ENCODE measurements at regions not wholly inside any gene's neighbourhood (a gene's known extent, or its start where the extent isn't known, plus 50 kb on each side); places are given as distances from the start of the nearest gene placed in this dataset.

DNA sequence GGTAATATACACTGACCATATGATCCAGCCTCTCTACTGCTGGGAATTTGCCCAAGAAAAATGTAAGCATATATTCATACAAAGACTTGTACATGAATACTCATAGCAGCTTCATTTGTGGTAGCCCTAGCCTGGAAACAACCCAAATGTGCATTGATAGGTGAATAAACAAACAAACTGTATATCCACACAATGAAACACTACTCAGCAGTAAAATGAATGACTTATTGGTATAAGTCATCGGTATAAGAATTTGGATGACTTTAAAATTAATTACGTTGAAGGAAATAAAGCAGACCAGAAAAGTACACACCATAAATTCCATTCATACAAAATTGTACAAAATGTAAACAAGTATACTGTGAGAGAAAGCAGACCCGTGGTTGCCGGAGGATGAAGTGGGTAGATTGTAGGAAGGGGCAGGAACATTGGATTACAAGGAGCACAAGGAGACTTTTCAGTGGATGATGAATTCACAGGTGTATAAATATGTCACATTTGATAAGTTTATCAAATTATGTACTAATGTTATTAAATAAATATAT is 376.7 kb downstream of the TDRD15 start:
- Histone ChIP-seq H3K27ac (ENCODE audit: low read length) (no peak overlapping the region), H3K36me3 (replicated peaks; ENCODE audit: low read depth, low read length) (no peaks in the 10 kb centered on the region), H3K79me2 (ENCODE audit: low read length) (no peaks in the 10 kb centered on the region), H3K4me2 (ENCODE audit: low read length) (no peak overlapping the region), H3K9ac (ENCODE audit: low read length) (no peak overlapping the region), H3K4me3 (ENCODE audit: low read length) (no peak overlapping the region), H3K4me1 (ENCODE audit: low read length) (no peaks in the 10 kb centered on the region), H3K9me3 (ENCODE audit: insufficient read depth, low read length) (no peaks in the 10 kb centered on the region), H4K20me1 (ENCODE audit: insufficient read depth, low read length) (no peaks in the 10 kb centered on the region), H2AFZ (ENCODE audit: low read depth, low read length) (no peak overlapping the region), H3K27me3 (ENCODE audit: low read depth, low read length) (no peaks in the 10 kb centered on the region)
- TF ChIP-seq, protein P1, sequence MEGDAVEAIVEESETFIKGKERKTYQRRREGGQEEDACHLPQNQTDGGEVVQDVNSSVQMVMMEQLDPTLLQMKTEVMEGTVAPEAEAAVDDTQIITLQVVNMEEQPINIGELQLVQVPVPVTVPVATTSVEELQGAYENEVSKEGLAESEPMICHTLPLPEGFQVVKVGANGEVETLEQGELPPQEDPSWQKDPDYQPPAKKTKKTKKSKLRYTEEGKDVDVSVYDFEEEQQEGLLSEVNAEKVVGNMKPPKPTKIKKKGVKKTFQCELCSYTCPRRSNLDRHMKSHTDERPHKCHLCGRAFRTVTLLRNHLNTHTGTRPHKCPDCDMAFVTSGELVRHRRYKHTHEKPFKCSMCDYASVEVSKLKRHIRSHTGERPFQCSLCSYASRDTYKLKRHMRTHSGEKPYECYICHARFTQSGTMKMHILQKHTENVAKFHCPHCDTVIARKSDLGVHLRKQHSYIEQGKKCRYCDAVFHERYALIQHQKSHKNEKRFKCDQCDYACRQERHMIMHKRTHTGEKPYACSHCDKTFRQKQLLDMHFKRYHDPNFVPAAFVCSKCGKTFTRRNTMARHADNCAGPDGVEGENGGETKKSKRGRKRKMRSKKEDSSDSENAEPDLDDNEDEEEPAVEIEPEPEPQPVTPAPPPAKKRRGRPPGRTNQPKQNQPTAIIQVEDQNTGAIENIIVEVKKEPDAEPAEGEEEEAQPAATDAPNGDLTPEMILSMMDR (IDR thresholded peaks at IDR 0.05; ENCODE audit: low read depth, low read length): no peak
- TF ChIP-seq EZH2phosphoT487 (IDR thresholded peaks at IDR 0.05; ENCODE audit: low read depth): no peak

DNA sequence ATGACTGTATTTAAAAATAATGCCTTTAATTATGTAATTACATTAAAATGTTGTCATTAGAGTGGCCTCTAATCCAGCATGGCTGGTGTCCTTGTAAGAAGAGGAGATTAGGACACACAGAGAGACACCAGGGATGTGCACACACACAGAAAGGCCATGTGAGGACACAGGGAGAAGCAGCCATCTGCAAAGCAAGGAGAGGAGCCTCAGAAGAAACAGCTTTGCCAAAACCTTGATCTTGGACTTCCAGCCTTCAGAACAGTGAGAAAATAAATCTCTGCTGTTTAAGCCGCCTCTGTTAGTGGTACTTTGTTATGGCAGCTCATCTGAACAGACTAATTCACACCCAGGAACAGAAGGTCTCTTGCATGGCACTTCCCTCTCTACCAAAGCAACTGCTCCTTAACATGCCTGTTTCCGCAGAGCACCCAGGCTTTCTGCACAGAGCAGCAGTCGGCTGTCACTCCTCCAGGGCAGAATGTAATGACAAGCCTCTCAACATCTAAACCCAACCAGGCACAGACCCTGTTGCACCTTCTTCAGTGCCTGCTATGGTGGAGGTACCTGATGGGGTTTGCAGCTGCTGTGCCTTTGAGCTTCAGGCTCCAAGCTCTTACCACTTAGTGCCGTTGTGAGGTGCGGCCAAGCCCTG is 377.7 kb downstream of the TDRD15 start:
- Histone ChIP-seq H3K4me2 (ENCODE audit: low read length) (no peak overlapping the region), H4K20me1 (ENCODE audit: insufficient read depth, low read length) (no peaks in the 10 kb centered on the region)

DNA sequence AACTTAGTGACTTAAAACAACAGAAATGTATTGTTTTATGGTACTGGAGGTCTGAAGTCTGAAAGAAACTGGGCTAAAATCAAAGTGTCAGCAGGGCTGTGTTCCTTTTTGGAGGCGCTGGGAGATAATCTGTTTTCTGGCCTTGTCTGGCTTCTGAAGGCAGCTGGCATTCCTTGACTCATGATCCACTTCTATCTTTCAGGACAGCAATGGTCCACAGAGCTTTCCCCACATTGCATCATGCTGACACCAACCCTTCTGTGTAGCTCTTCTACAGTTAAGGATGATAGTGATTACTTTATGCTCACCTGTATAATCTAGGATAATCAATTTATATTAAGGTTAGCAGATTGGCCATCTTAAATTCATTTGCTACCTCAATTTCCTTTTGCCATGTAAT is 392.1 kb downstream of the TDRD15 start:
- Histone ChIP-seq H3K4me3 (ENCODE audit: low read length) (no peak overlapping the region), H3K9ac (ENCODE audit: low read length) (no peak overlapping the region), H3K4me1 (ENCODE audit: low read length) (no peaks in the 10 kb centered on the region), H3K27me3 (ENCODE audit: low read depth, low read length) (no peaks in the 10 kb centered on the region), H3K27ac (ENCODE audit: low read length) (no peak overlapping the region), H2AFZ (ENCODE audit: low read depth, low read length) (no peak overlapping the region), H3K4me2 (ENCODE audit: low read length) (no peak overlapping the region), H3K79me2 (ENCODE audit: low read length) (no peaks in the 10 kb centered on the region), H3K36me3 (replicated peaks; ENCODE audit: low read depth, low read length) (no peaks in the 10 kb centered on the region), H4K20me1 (ENCODE audit: insufficient read depth, low read length) (no peaks in the 10 kb centered on the region), H3K9me3 (ENCODE audit: insufficient read depth, low read length) (no peaks in the 10 kb centered on the region)
- TF ChIP-seq, protein P1 (IDR thresholded peaks at IDR 0.05; ENCODE audit: low read depth, low read length): no peak
- TF ChIP-seq EZH2phosphoT487 (IDR thresholded peaks at IDR 0.05; ENCODE audit: low read depth): no peak

More for the DNA sequence above, 377.7 kb downstream of the TDRD15 start:
- Histone ChIP-seq H3K4me3 (ENCODE audit: low read length) (no peak overlapping the region), H3K27me3 (ENCODE audit: low read depth, low read length) (no peaks in the 10 kb centered on the region), H3K27ac (ENCODE audit: low read length) (no peak overlapping the region), H3K9me3 (ENCODE audit: insufficient read depth, low read length) (no peaks in the 10 kb centered on the region), H3K4me1 (ENCODE audit: low read length) (no peaks in the 10 kb centered on the region), H2AFZ (ENCODE audit: low read depth, low read length) (no peak overlapping the region), H3K79me2 (ENCODE audit: low read length) (no peaks in the 10 kb centered on the region), H3K9ac (ENCODE audit: low read length) (no peak overlapping the region), H3K36me3 (replicated peaks; ENCODE audit: low read depth, low read length) (no peaks in the 10 kb centered on the region)
- TF ChIP-seq, protein P1 (IDR thresholded peaks at IDR 0.05; ENCODE audit: low read depth, low read length): no peak
- no peak for TF ChIP-seq EZH2phosphoT487 (IDR thresholded peaks at IDR 0.05; ENCODE audit: low read depth)

DNA sequence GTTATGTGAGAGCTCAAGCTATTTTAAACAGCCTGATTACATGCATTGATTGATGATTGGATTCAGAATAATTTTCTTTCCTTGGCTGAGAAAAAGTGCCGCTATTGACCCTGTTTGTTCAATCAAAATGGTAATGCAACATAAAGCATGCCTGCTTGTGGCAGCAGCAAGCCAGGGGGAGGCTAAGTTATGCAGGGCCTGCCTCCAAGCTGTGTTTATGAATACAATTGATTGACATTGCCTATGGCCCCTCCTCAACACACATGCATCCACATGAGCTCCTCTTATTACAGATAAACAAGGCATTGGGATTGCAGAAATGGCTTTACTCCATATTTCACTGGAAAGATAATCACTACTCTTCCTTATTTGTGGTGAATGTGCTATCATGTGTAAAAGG is 395.6 kb downstream of the TDRD15 start:
- H3K4me1 ChIP-seq (ENCODE audit: low read length): no peaks in the 10 kb centered on the region
- no peaks in the 10 kb centered on the region for H4K20me1 ChIP-seq (ENCODE audit: insufficient read depth, low read length)
- no peak for TF ChIP-seq EZH2phosphoT487 (IDR thresholded peaks at IDR 0.05; ENCODE audit: low read depth)
- TF ChIP-seq, protein P1 (IDR thresholded peaks at IDR 0.05; ENCODE audit: low read depth, low read length): no peak
- no peak overlapping the region for H3K27ac ChIP-seq (ENCODE audit: low read length)
- H3K9me3 ChIP-seq (ENCODE audit: insufficient read depth, low read length): no peaks in the 10 kb centered on the region
- H3K27me3 ChIP-seq (ENCODE audit: low read depth, low read length): no peaks in the 10 kb centered on the region
- no peak overlapping the region for H2AFZ ChIP-seq (ENCODE audit: low read depth, low read length)
- no peak overlapping the region for H3K4me3 ChIP-seq (ENCODE audit: low read length)
- H3K9ac ChIP-seq (ENCODE audit: low read length): no peak overlapping the region
- H3K36me3 ChIP-seq (replicated peaks; ENCODE audit: low read depth, low read length): no peaks in the 10 kb centered on the region
- H3K79me2 ChIP-seq (ENCODE audit: low read length): no peaks in the 10 kb centered on the region
- no peak overlapping the region for H3K4me2 ChIP-seq (ENCODE audit: low read length)
